Heart left ventricle (tissue), 13 donors: ENCODE measurements at regions not wholly inside any gene's neighbourhood (a gene's known extent, or its start where the extent isn't known, plus 50 kb on each side); places are given as distances from the start of the nearest gene placed in this dataset.

Source experiments
- CTCF ChIP-seq, 12 donors: fragments of 200-600 bp; sonication (generic) in 4 of 12; IDR thresholded peaks; one replicate each; pipeline versions ENCODE4 v1.5.0 to v1.8.0; 2018 to 2022; ENCODE audit warnings: antibody characterized with exemption in 12 of 12, mild to moderate bottlenecking in 5 of 12
- POLR2A ChIP-seq, 2 donors: fragments of 450-650 bp; IDR thresholded peaks; one replicate each; pipeline ENCODE4 v1.6.1; 2017; ENCODE audit warnings: antibody characterized with exemption in 2 of 2, mild to moderate bottlenecking in 2 of 2, moderate library complexity in 2 of 2
- donor health status: ischemic (EF 13 %, LVEDD 7.1; RV severe dilation, severe dysfunction).
- donor health status: DM: no; HTN: yes; CAD: no.
- donor health status: DM: no; HTN: no; CAD: no.
- donor health status: ischemic (EF 25% LVEDD 6.9; RV normal size, moderate dysfunction).
- donor health status: ischemic (EF 25% LVEDD 5.7; RV mildly dilated, moderate dysfunction).
- donor health status: ischemic (EF 35%, LVEDD 5.7; RV mildly dilated, moderate dysfunction).
- donor health status: nonischemic (EF 11% LVEDD 7.7; RV severe dilation, severe dysfunction).
- donor health status: DM: yes; HTN: yes; CAD: no.
- donor health status: PGD.
- donor health status: ischemic (EF 29% LVEDD 5.4; RV normal size, mild dysfunction).
- donor health status: nonischemic (EF 23%, LVEDD 6.1; RV moderate dilation, normal function).

- TF ChIP-seq CTCF (IDR thresholded peaks at IDR 0.05) (no peak), POLR2A (IDR thresholded peaks at IDR 0.05) (no peak)
Measured at GRCh38 chr11:130634961-130635473, 186.6 kb downstream of the ADAMTS15 start.
